ENCODE measurements at regions not wholly inside any gene's neighbourhood (a gene's known extent, or its start where the extent isn't known, plus 50 kb on each side); places are given as distances from the start of the nearest gene placed in this dataset.
A peak's percentile ranks its signal among the peaks of the same experiment; 100 is the strongest.

- DNase-seq = no peak
Observed at GRCh38 chr9:16252616-16253015, 617.9 kb downstream of the BNC2 start.

- no peak for DNase-seq
Observed at GRCh38 chr9:16254674-16255073, 615.8 kb downstream of the BNC2 start.

GRCh38 chr9:16255217-16255616 is 615.3 kb downstream of the BNC2 start:
- no peak for DNase-seq

- no peak for DNase-seq
Observed at GRCh38 chr9:16257604-16258003, 612.9 kb downstream of the BNC2 start.

- DNase-seq = no peak
Observed at GRCh38 chr9:16258191-16258590, 612.3 kb downstream of the BNC2 start.

GRCh38 chr9:16258708-16259107 is 611.8 kb downstream of the BNC2 start:
- no peak for DNase-seq

GRCh38 chr9:16262477-16263261 is 607.8 kb downstream of the BNC2 start:
- peak in 2 of 3 experiments; percentile 3 to 30 for DNase-seq

- DNase-seq = no peak
Observed at GRCh38 chr9:16265688-16266087, 604.8 kb downstream of the BNC2 start.

- no peak for DNase-seq
Observed at GRCh38 chr9:16266648-16267276, 603.7 kb downstream of the BNC2 start.

GRCh38 chr9:16267281-16268066 is 603.0 kb downstream of the BNC2 start:
- no peak for DNase-seq

- no peak for DNase-seq
Observed at GRCh38 chr9:16268067-16268881, 602.2 kb downstream of the BNC2 start.

- no peak for DNase-seq
Observed at GRCh38 chr9:16271967-16272366, 598.5 kb downstream of the BNC2 start.

- no peak for DNase-seq
Observed at GRCh38 chr9:16272776-16273175, 597.7 kb downstream of the BNC2 start.

GRCh38 chr9:16275795-16276624 is 594.5 kb downstream of the BNC2 start:
- no peak for DNase-seq

GRCh38 chr9:16276866-16277265 is 593.6 kb downstream of the BNC2 start:
- no peak for DNase-seq

GRCh38 chr9:16277471-16277960 is 593.0 kb downstream of the BNC2 start:
- no peak for DNase-seq

- DNase-seq = peak in 1 of 3 experiments; percentile 30
Observed at GRCh38 chr9:16278326-16278999, 592.0 kb downstream of the BNC2 start.

- DNase-seq = no peak
Observed at GRCh38 chr9:16281707-16282106, 588.8 kb downstream of the BNC2 start.

GRCh38 chr9:16282216-16282615 is 588.3 kb downstream of the BNC2 start:
- DNase-seq = no peak

- no peak for DNase-seq
Observed at GRCh38 chr9:16282718-16283117, 587.8 kb downstream of the BNC2 start.

- no peak for DNase-seq
Observed at GRCh38 chr9:16286160-16286559, 584.3 kb downstream of the BNC2 start.

Measured in NCI-H1417 (cell line).